OCI-LY1 (cell line): ENCODE measurements at regions not wholly inside any gene's neighbourhood (a gene's known extent, or its start where the extent isn't known, plus 50 kb on each side); places are given as distances from the start of the nearest gene placed in this dataset.

ENCODE experiments used
- H2AFZ ChIP-seq: fragments of 200-600 bp; sonication (generic), shearing (Covaris generic); 2 replicates; pipeline ENCODE4 v1.6.0; 2014; ENCODE audit warnings: antibody characterized with exemption, mild to moderate bottlenecking, low read length
- H3F3A ChIP-seq: fragments of 200-600 bp; sonication (generic), shearing (Covaris generic); 2 replicates; pipeline ENCODE4 v1.6.0; 2014; ENCODE audit warnings: mild to moderate bottlenecking, antibody characterized with exemption, low read length, moderate library complexity; ENCODE audit not compliant: insufficient read depth
- H3K27ac ChIP-seq: fragments of 200-600 bp; sonication (generic); 2 replicates; pipeline ENCODE4 v1.5.1; 2014; ENCODE audit warnings: low read length, mixed run types, mild to moderate bottlenecking, low read depth; ENCODE audit not compliant: poor library complexity, severe bottlenecking
- H3K27me3 ChIP-seq: fragments of 200-600 bp; sonication (generic); 2 replicates; pipeline ENCODE4 v1.6.0; 2014; ENCODE audit warnings: antibody characterized with exemption, mild to moderate bottlenecking, low read length, moderate library complexity; ENCODE audit not compliant: insufficient read depth
- H3K36me3 ChIP-seq: fragments of 200-600 bp; sonication (generic); 2 replicates; pipeline ENCODE4 v1.6.1; 2014; ENCODE audit warnings: mild to moderate bottlenecking, antibody characterized with exemption, low read length, moderate library complexity, mixed read lengths; ENCODE audit not compliant: insufficient read depth
- H3K4me1 ChIP-seq: fragments of 200-600 bp; sonication (generic); 2 replicates; pipeline ENCODE4 v1.5.1; 2014; ENCODE audit warnings: mild to moderate bottlenecking, low read length, moderate library complexity; ENCODE audit not compliant: insufficient read depth, severe bottlenecking
- H3K4me2 ChIP-seq: fragments of 200-600 bp; sonication (generic), shearing (Covaris generic); 2 replicates; pipeline ENCODE4 v1.6.1; 2014; ENCODE audit warnings: low read length
- H3K4me3 ChIP-seq: fragments of 200-600 bp; sonication (generic); 2 replicates; pipeline ENCODE4 v1.5.1; 2014; ENCODE audit warnings: low read length, low read depth, mild to moderate bottlenecking, mixed read lengths; ENCODE audit not compliant: poor library complexity, severe bottlenecking
- H3K79me2 ChIP-seq: fragments of 200-600 bp; shearing (Covaris generic); 2 replicates; pipeline ENCODE4 v1.6.1; 2016; ENCODE audit warnings: mixed run types, low read length, mixed read lengths; ENCODE audit not compliant: insufficient read depth
- H3K9ac ChIP-seq: fragments of 200-600 bp; sonication (generic), shearing (Covaris generic); 2 replicates; pipeline ENCODE4 v1.6.1; 2014; ENCODE audit warnings: mild to moderate bottlenecking, low read length, mixed read lengths
- H3K9me2 ChIP-seq: fragments of 200-600 bp; sonication (generic), shearing (Covaris generic); 2 replicates; pipeline ENCODE4 v1.6.1; 2014; ENCODE audit warnings: low read depth, mild to moderate bottlenecking, low read length, mixed read lengths
- H3K9me3 ChIP-seq: fragments of 200-600 bp; shearing (Covaris generic); 2 replicates; pipeline ENCODE4 v1.6.1; 2014; ENCODE audit warnings: low read length, mixed read lengths
- H4K20me1 ChIP-seq: fragments of 200-600 bp; sonication (generic), shearing (Covaris generic); 2 replicates; pipeline ENCODE4 v1.6.0; 2016; ENCODE audit warnings: mild to moderate bottlenecking, low read length; ENCODE audit not compliant: insufficient read depth
- EZH2 ChIP-seq: fragments of 200-600 bp; sonication (generic), shearing (Covaris generic); IDR thresholded peaks from 2 replicates; pipeline ENCODE4 v1.8.0; 2017; ENCODE audit warnings: borderline replicate concordance, mixed run types, mild to moderate bottlenecking, antibody characterized with exemption, low read length, moderate library complexity, mixed read lengths
- TF ChIP-seq, protein P1 (sequence below): fragments of 200-600 bp; sonication (generic), shearing (Covaris generic); IDR thresholded peaks from 2 replicates; pipeline ENCODE4 v1.5.1; 2017; ENCODE audit warnings: mild to moderate bottlenecking, antibody characterized with exemption, low read length, moderate library complexity, mixed read lengths

DNA sequence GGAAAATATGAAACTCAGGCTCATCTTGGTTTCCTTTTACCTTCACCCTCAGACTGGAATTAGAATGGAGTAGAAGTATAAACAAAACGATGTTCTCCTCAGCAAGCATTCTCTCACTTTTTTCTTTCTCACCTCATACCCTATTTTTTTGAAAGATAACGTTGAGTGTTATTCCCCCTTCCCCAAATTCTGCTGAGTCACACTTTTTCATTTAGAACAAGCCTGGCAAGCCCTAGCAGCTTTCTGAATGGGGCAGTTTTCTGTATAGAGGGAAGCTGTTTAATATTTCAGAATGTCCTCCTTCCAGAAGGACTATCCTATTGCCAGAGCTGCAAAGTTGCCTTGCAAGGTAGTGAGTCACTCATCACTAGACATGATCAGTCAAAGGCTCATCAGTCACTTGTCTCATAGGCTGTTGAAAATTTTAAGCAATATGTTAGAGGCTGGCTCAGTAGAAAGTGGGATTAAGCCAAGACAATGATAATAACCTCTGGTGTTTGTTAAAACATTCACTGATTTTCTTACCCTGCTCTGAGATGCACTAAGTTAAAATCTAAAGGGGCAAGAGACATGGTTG, 416.1 kb downstream of the RNF144A start:
- Histone ChIP-seq H3K4me2 (no peak overlapping the region), H3K27me3 (no peaks in the 10 kb centered on the region), H3K4me1 (no peaks in the 10 kb centered on the region), H3F3A (no peaks in the 10 kb centered on the region), H3K9me3 (no peaks in the 10 kb centered on the region), H3K4me3 (no peak overlapping the region), H3K9ac (no peak overlapping the region), H3K36me3 (no peaks in the 10 kb centered on the region), H3K27ac (no peak overlapping the region), H2AFZ (no peak overlapping the region), H3K9me2 (no peaks in the 10 kb centered on the region), H4K20me1 (no peaks in the 10 kb centered on the region), H3K79me2 (no peaks in the 10 kb centered on the region)
- TF ChIP-seq EZH2 = no peak
- TF ChIP-seq, protein P1, sequence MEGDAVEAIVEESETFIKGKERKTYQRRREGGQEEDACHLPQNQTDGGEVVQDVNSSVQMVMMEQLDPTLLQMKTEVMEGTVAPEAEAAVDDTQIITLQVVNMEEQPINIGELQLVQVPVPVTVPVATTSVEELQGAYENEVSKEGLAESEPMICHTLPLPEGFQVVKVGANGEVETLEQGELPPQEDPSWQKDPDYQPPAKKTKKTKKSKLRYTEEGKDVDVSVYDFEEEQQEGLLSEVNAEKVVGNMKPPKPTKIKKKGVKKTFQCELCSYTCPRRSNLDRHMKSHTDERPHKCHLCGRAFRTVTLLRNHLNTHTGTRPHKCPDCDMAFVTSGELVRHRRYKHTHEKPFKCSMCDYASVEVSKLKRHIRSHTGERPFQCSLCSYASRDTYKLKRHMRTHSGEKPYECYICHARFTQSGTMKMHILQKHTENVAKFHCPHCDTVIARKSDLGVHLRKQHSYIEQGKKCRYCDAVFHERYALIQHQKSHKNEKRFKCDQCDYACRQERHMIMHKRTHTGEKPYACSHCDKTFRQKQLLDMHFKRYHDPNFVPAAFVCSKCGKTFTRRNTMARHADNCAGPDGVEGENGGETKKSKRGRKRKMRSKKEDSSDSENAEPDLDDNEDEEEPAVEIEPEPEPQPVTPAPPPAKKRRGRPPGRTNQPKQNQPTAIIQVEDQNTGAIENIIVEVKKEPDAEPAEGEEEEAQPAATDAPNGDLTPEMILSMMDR = no peak

- H3K9me3 ChIP-seq = no peaks in the 10 kb centered on the region
- no peaks in the 10 kb centered on the region for H3F3A ChIP-seq
- no peaks in the 10 kb centered on the region for H3K36me3 ChIP-seq
- H3K27me3 ChIP-seq = no peaks in the 10 kb centered on the region
- TF ChIP-seq, protein P1 = no peak
- no peak for TF ChIP-seq EZH2
- H3K9ac ChIP-seq = no peak overlapping the region
- H3K9me2 ChIP-seq = no peaks in the 10 kb centered on the region
- no peaks in the 10 kb centered on the region for H4K20me1 ChIP-seq
- H3K4me3 ChIP-seq = no peak overlapping the region
- H3K4me2 ChIP-seq = no peak overlapping the region
- H2AFZ ChIP-seq = no peak overlapping the region
- no peaks in the 10 kb centered on the region for H3K4me1 ChIP-seq
- H3K27ac ChIP-seq = no peak overlapping the region
- no peaks in the 10 kb centered on the region for H3K79me2 ChIP-seq
Measured at GRCh38 chr2:7333960-7334493, 416.8 kb downstream of the RNF144A start.

DNA sequence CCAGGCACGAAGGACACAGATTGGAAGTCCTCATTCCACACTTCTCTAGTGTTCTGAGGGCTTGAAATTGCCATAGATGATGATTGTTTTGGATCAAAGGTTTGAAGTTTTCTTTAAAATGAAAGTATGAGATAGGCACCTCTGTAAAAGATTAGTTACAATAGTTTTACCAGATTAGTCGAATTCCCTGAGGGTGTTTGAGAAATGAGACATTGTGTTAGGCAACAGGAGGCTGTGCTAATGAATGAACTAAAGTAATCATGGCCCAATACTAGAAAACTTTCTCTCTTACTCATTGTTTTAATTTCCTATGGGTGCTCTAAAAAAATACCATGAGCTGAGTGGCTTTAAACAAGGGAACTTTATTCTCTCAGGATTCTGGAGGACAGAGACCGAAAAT, 421.7 kb downstream of the RNF144A start:
- no peak overlapping the region for H3K4me3 ChIP-seq
- H3K27ac ChIP-seq = no peak overlapping the region
- H3K36me3 ChIP-seq = no peaks in the 10 kb centered on the region
- no peak for TF ChIP-seq EZH2
- H3F3A ChIP-seq = no peaks in the 10 kb centered on the region
- no peaks in the 10 kb centered on the region for H3K4me1 ChIP-seq
- H3K79me2 ChIP-seq = no peaks in the 10 kb centered on the region
- H3K9me3 ChIP-seq = no peaks in the 10 kb centered on the region
- no peaks in the 10 kb centered on the region for H3K27me3 ChIP-seq
- H3K9ac ChIP-seq = no peak overlapping the region
- H3K9me2 ChIP-seq = no peaks in the 10 kb centered on the region
- H2AFZ ChIP-seq = no peak overlapping the region
- H4K20me1 ChIP-seq = no peaks in the 10 kb centered on the region
- no peak overlapping the region for H3K4me2 ChIP-seq

- Histone ChIP-seq H3K9me2 (no peaks in the 10 kb centered on the region), H3K79me2 (no peaks in the 10 kb centered on the region), H3K9ac (no peak overlapping the region), H4K20me1 (no peaks in the 10 kb centered on the region), H3K27ac (no peak overlapping the region), H3K4me3 (no peak overlapping the region), H3K9me3 (no peaks in the 10 kb centered on the region), H3K4me2 (no peak overlapping the region), H3K27me3 (no peaks in the 10 kb centered on the region), H3K36me3 (no peaks in the 10 kb centered on the region), H3K4me1 (no peaks in the 10 kb centered on the region), H3F3A (no peaks in the 10 kb centered on the region), H2AFZ (no peak overlapping the region)
- TF ChIP-seq EZH2 = no peak
- TF ChIP-seq, protein P1 = no peak
Measured at GRCh38 chr2:7346336-7346735, 429.1 kb downstream of the RNF144A start.
